Spleen (tissue), 11 donors: ENCODE measurements at regions not wholly inside any gene's neighbourhood (a gene's known extent, or its start where the extent isn't known, plus 50 kb on each side); places are given as distances from the start of the nearest gene placed in this dataset.

Experiments used
- DNase-seq: peaks from one replicate; pipeline ENCODE4 v3.0.0-alpha.2; 2020
- H3K27ac ChIP-seq, 8 donors: fragments of 200-600 bp; sonication (generic) in 7 of 8; 1 replicate in 4 of 8; 2 replicates in 4 of 8; pipeline versions ENCODE4 v1.5.0 to v1.8.0; 2016 to 2021; ENCODE audit warnings: inconsistent platforms in 4 of 8, mild to moderate bottlenecking in 4 of 8, moderate library complexity in 1 of 8
- H3K27me3 ChIP-seq, 7 donors: fragments of 200-600 bp; sonication (generic) in 6 of 7; replicated peaks in 1 of 7; 1 replicate in 4 of 7; 2 replicates in 3 of 7; pipeline versions ENCODE4 v1.5.0 to v1.8.0; 2016 to 2021; ENCODE audit warnings: inconsistent platforms in 3 of 7, mild to moderate bottlenecking in 1 of 7
- H3K36me3 ChIP-seq, 6 donors: fragments of 200-600 bp; sonication (generic) in 5 of 6; 1 replicate in 4 of 6; 2 replicates in 2 of 6; pipeline versions ENCODE4 v1.5.0 to v1.8.0; 2016 to 2021; ENCODE audit warnings: inconsistent platforms in 2 of 6
- H3K4me1 ChIP-seq, 6 donors: fragments of 200-600 bp; sonication (generic) in 5 of 6; 1 replicate in 3 of 6; 2 replicates in 3 of 6; pipeline versions ENCODE4 v1.5.0 to v1.8.0; 2016 to 2021; ENCODE audit warnings: inconsistent platforms in 3 of 6
- H3K4me3 ChIP-seq, 8 donors: fragments of 200-600 bp; sonication (generic) in 7 of 8; 1 replicate in 4 of 8; 2 replicates in 4 of 8; pipeline versions ENCODE4 v1.5.0 to v1.8.0; 2016 to 2021; ENCODE audit warnings: inconsistent platforms in 4 of 8, mild to moderate bottlenecking in 4 of 8, moderate library complexity in 2 of 8
- H3K9me3 ChIP-seq, 8 donors: fragments of 200-600 bp; sonication (generic) in 7 of 8; 1 replicate in 4 of 8; 2 replicates in 4 of 8; pipeline versions ENCODE4 v1.5.0 to v1.8.0; 2016 to 2021; ENCODE audit warnings: inconsistent platforms in 4 of 8
- POLR2A ChIP-seq, 3 donors: fragments of 450-650 bp; IDR thresholded peaks; one replicate each; pipeline ENCODE4 v1.5.1; 2017; ENCODE audit warnings: antibody characterized with exemption in 3 of 3, mild to moderate bottlenecking in 1 of 3
- POLR2AphosphoS5 ChIP-seq, 3 donors: sonication (generic); formaldehyde crosslinking; IDR thresholded peaks; one replicate each; pipeline ENCODE4 v1.5.1; 2017; ENCODE audit warnings: antibody characterized with exemption in 3 of 3
- WGBS, 5 donors: extraction: QIAGEN DNeasy Blood & Tissue Kit in 3 of 5; methylation state at CpG; one replicate each; pipeline versions ENCODE4 v1.1.5 to v1.1.7; 2013 to 2018; 5-methylcytosine and 5-hydroxymethylcytosine counted together
- intact Hi-C: fragments of 100-400 bp; cut with DNase I; formaldehyde crosslinking; loops from one replicate; pipeline ENCODE4 v1.15.0; 2023; ENCODE audit warnings: low total_unique reads
- TF ChIP-seq, protein P1 (sequence below), 11 experiments: fragments of 200-600 bp in 7 of 11; fragments of 450-650 bp in 4 of 11; sonication (generic) in 4 of 11; IDR thresholded peaks in 8 of 11; conservative IDR thresholded peaks in 3 of 11; 1 replicate in 7 of 11; 2 replicates in 4 of 11; pipeline versions ENCODE4 v1.4.0 to v1.8.0; 2016 to 2021; ENCODE audit warnings: antibody characterized with exemption in 11 of 11, inconsistent platforms in 4 of 11, mild to moderate bottlenecking in 1 of 11
- donor health status: healthy with polysubstance abuse.
- donor health status: DM: no; HTN: no; CAD: no; lungs with moderate emphysema.
- donor health status: DM: no; HTN: no; CAD: no.
- donor health status: Bipolar disorder and iron deficiency.
- donor health status: healthy.
- donor health status: DM: no; HTN: no; CAD: no.
- donor health status: DM: yes; HTN: yes; CAD: no.

DNA sequence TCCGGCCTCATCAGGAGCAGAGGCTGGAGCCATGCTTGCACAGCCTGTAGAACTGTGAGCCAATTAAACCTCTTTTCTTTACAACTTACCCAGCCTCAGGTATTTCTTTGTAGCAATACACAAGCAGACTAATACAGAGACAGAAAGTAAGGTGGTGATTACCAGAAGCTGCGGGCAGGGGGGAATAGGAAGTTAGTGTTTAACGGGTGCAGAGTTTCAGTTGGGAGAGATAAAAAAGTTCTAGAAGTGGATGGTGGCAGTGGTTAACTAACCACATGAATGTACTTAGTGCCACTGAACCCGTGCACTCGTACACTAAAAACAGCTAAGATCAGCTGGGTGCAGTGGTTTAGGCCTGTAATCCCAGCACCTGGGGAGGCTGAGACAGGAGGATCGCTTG is 80.4 kb upstream of the TARDBP start:
- H3K4me3 ChIP-seq = no peak overlapping the region
- H3K36me3 ChIP-seq = no peaks in the 10 kb centered on the region
- DNase-seq = no peak
- 33 to 52% (median 37%) methylated on average over 6 of the region's 6 CpGs for WGBS, 5 donors
- TF ChIP-seq POLR2AphosphoS5 (IDR thresholded peaks at IDR 0.05) (no peak), POLR2A (IDR thresholded peaks at IDR 0.05) (no peak)
- TF ChIP-seq, protein P1, sequence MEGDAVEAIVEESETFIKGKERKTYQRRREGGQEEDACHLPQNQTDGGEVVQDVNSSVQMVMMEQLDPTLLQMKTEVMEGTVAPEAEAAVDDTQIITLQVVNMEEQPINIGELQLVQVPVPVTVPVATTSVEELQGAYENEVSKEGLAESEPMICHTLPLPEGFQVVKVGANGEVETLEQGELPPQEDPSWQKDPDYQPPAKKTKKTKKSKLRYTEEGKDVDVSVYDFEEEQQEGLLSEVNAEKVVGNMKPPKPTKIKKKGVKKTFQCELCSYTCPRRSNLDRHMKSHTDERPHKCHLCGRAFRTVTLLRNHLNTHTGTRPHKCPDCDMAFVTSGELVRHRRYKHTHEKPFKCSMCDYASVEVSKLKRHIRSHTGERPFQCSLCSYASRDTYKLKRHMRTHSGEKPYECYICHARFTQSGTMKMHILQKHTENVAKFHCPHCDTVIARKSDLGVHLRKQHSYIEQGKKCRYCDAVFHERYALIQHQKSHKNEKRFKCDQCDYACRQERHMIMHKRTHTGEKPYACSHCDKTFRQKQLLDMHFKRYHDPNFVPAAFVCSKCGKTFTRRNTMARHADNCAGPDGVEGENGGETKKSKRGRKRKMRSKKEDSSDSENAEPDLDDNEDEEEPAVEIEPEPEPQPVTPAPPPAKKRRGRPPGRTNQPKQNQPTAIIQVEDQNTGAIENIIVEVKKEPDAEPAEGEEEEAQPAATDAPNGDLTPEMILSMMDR (IDR thresholded peaks at IDR 0.05 in 8 of 11, conservative IDR thresholded peaks at IDR 0.05 in 3 of 11) = no peak
- no peaks in the 10 kb centered on the region for H3K4me1 ChIP-seq
- peaks cover 0 to 14% (median 10%) of the 10 kb centered on the region in 8 donors for H3K9me3 ChIP-seq
- H3K27ac ChIP-seq = no peak overlapping the region
- H3K27me3 ChIP-seq = peaks cover 0 to 14% (median 0%) of the 10 kb centered on the region in 7 donors
- intact Hi-C loops = no loop called here

DNA sequence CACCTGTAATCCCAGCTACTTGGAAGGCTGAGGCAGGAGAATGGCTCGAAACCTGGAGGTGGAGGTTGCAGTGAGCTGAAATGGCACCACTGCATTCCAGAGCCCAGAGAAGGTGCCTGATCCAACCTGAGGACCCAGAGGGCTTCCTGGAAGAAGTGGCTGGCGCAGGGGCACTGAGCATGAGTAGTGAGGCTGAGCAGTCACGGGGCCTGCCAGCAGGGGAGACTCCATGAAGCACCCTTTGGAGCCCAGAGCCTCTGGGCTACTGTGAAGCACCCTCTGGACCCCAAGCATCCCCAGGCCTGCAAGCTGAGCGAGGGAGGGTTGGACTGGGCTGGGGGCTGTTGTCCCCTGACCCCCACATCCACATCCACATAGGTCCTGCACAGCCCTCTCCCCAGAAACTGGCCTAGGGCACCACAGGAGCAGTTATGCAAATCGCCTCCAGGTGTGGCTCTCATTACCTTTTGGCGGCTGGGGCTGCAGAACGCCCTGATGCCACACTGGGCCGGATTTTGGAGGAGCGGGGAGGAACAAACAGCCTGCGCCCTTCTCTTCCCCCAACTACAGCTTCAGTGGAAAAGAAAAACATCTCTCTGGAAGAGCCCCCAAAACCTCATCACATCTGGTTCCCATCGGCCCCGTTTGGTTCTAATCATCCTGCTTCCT is 78.2 kb upstream of the TARDBP start:
- Histone ChIP-seq H3K27me3 (peaks cover 0 to 17% (median 0%) of the 10 kb centered on the region in 7 donors), H3K4me1 (no peaks in the 10 kb centered on the region), H3K9me3 (peaks cover 0 to 1% (median 0%) of the 10 kb centered on the region in 8 donors), H3K4me3 (no peak overlapping the region), H3K36me3 (no peaks in the 10 kb centered on the region), H3K27ac (no peak overlapping the region)
- DNase-seq = no peak
- TF ChIP-seq, protein P1 (IDR thresholded peaks at IDR 0.05 in 8 of 11, conservative IDR thresholded peaks at IDR 0.05 in 3 of 11) = no peak
- TF ChIP-seq POLR2A (IDR thresholded peaks at IDR 0.05) = no peak
- no peak for TF ChIP-seq POLR2AphosphoS5 (IDR thresholded peaks at IDR 0.05)
- WGBS, 5 donors = 65 to 76% (median 70%) methylated on average over 10 to 12 of the region's 12 CpGs
- intact Hi-C loops = no loop called here

- TF ChIP-seq POLR2A (IDR thresholded peaks at IDR 0.05) (no peak), POLR2AphosphoS5 (IDR thresholded peaks at IDR 0.05) (no peak)
- TF ChIP-seq, protein P1 (IDR thresholded peaks at IDR 0.05 in 8 of 11, conservative IDR thresholded peaks at IDR 0.05 in 3 of 11) = no peak
- Histone ChIP-seq H3K36me3 (no peaks in the 10 kb centered on the region), H3K9me3 (no peaks in the 10 kb centered on the region), H3K4me3 (no peak overlapping the region), H3K27ac (no peak overlapping the region), H3K27me3 (peaks cover 0 to 25% (median 0%) of the 10 kb centered on the region in 7 donors), H3K4me1 (peaks cover 0 to 9% (median 4%) of the 10 kb centered on the region in 6 donors)
- intact Hi-C loops = no loop called here
- DNase-seq = no peak
- WGBS, 5 donors = 68 to 82% (median 81%) methylated on average over 8 of the region's 8 CpGs
Observed at GRCh38 chr1:10935246-10935645, 77.2 kb upstream of the TARDBP start.

DNA sequence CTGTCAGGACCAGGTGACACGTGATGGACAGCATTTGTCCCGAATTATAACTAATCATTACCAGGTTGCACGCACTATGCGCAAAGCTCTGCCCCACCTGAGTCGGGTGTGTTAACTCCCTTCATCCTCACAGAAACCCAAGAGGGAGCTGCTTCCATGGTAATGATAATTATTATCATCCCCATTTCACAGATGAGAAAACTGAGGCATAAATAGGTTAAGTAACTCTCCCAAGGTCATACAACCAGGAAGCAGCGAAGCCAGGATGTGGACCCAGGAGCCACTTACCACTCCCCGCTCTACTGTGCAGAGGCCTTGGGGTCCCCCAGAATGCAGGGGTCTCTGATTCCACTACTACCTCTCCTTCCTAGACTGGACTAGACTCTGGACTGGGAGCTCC is 76.7 kb upstream of the TARDBP start:
- Histone ChIP-seq H3K4me3 (no peak overlapping the region), H3K36me3 (no peaks in the 10 kb centered on the region), H3K27ac (no peak overlapping the region), H3K4me1 (peaks cover 0 to 13% (median 7%) of the 10 kb centered on the region in 6 donors), H3K27me3 (peaks cover 0 to 30% (median 0%) of the 10 kb centered on the region in 7 donors), H3K9me3 (no peaks in the 10 kb centered on the region)
- WGBS, 5 donors = 83 to 94% (median 90%) methylated on average over 7 of the region's 7 CpGs
- intact Hi-C loops = no loop called here
- TF ChIP-seq POLR2A (IDR thresholded peaks at IDR 0.05) (no peak), POLR2AphosphoS5 (IDR thresholded peaks at IDR 0.05) (no peak)
- TF ChIP-seq, protein P1 (IDR thresholded peaks at IDR 0.05 in 8 of 11, conservative IDR thresholded peaks at IDR 0.05 in 3 of 11) = no peak
- no peak for DNase-seq
